ENCODE measurements at regions not wholly inside any gene's neighbourhood (a gene's known extent, or its start where the extent isn't known, plus 50 kb on each side); places are given as distances from the start of the nearest gene placed in this dataset.
"Not testable (repeated sequence)": the region's sequence is repeated elsewhere in the genome, so short reads cannot be mapped to it uniquely, and the experiment has no call there.

- no peak for DNase-seq (ENCODE audit: low read depth, low spot score)
These were observed 943.7 kb downstream of the CDH18 start for GRCh38 chr5:19044311-19044710.

GRCh38 chr5:19044931-19045695 lies 942.9 kb downstream of the CDH18 start:
- DNase-seq (ENCODE audit: low read depth, low spot score): no peak

GRCh38 chr5:19047277-19047676 lies 940.7 kb downstream of the CDH18 start:
- no peak for DNase-seq (ENCODE audit: low read depth, low spot score)

- no peak for DNase-seq (ENCODE audit: low read depth, low spot score)
These were observed 939.3 kb downstream of the CDH18 start for GRCh38 chr5:19048726-19049125.

- DNase-seq (ENCODE audit: low read depth, low spot score): no peak
These were observed 929.8 kb downstream of the CDH18 start for GRCh38 chr5:19058216-19058615.

- no peak for DNase-seq (ENCODE audit: low read depth, low spot score)
These were observed 923.9 kb downstream of the CDH18 start for GRCh38 chr5:19064094-19064493.

GRCh38 chr5:19067741-19068140 lies 920.3 kb downstream of the CDH18 start:
- DNase-seq (ENCODE audit: low read depth, low spot score): no peak

- DNase-seq (ENCODE audit: low read depth, low spot score): no peak
These were observed 889.6 kb downstream of the CDH18 start for GRCh38 chr5:19098434-19098833.

GRCh38 chr5:19099195-19099594 lies 888.8 kb downstream of the CDH18 start:
- no peak for DNase-seq (ENCODE audit: low read depth, low spot score)

GRCh38 chr5:19104948-19105347 lies 883.1 kb downstream of the CDH18 start:
- no peak for DNase-seq (ENCODE audit: low read depth, low spot score)

- no peak for DNase-seq (ENCODE audit: low read depth, low spot score)
These were observed 865.1 kb downstream of the CDH18 start for GRCh38 chr5:19122923-19123322.

GRCh38 chr5:19125956-19126713 lies 861.9 kb downstream of the CDH18 start:
- DNase-seq (ENCODE audit: low read depth, low spot score): no peak

GRCh38 chr5:19140276-19140675 lies 847.7 kb downstream of the CDH18 start:
- DNase-seq (ENCODE audit: low read depth, low spot score): no peak

GRCh38 chr5:19141937-19142524 lies 846.0 kb downstream of the CDH18 start:
- DNase-seq (ENCODE audit: low read depth, low spot score): not testable (repeated sequence)

- DNase-seq (ENCODE audit: low read depth, low spot score): not testable (repeated sequence)
These were observed 845.1 kb downstream of the CDH18 start for GRCh38 chr5:19142713-19143414.

- no peak for DNase-seq (ENCODE audit: low read depth, low spot score)
These were observed 844.1 kb downstream of the CDH18 start for GRCh38 chr5:19143935-19144334.

- DNase-seq (ENCODE audit: low read depth, low spot score): no peak
These were observed 818.6 kb downstream of the CDH18 start for GRCh38 chr5:19169426-19169825.

GRCh38 chr5:19172926-19173470 lies 815.0 kb downstream of the CDH18 start:
- no peak for DNase-seq (ENCODE audit: low read depth, low spot score)

GRCh38 chr5:19175776-19176570 lies 812.0 kb downstream of the CDH18 start:
- DNase-seq (ENCODE audit: low read depth, low spot score): no peak

- no peak for DNase-seq (ENCODE audit: low read depth, low spot score)
These were observed 808.4 kb downstream of the CDH18 start for GRCh38 chr5:19179571-19179970.

GRCh38 chr5:19189176-19189575 lies 798.8 kb downstream of the CDH18 start:
- no peak for DNase-seq (ENCODE audit: low read depth, low spot score)

All from smooth muscle cell of the brain vasculature (primary cell).